IPS-15b (cell line): ENCODE measurements at regions not wholly inside any gene's neighbourhood (a gene's known extent, or its start where the extent isn't known, plus 50 kb on each side); places are given as distances from the start of the nearest gene placed in this dataset.

Source experiments
- H3K27me3 ChIP-seq: one replicate; pipeline ENCODE4 v1.6.1; 2013; ENCODE audit warnings: low read length; ENCODE audit not compliant: control insufficient read depth, insufficient read depth
- H3K36me3 ChIP-seq: one replicate; pipeline ENCODE4 v1.6.1; 2013; ENCODE audit warnings: low read length; ENCODE audit not compliant: control insufficient read depth, insufficient read depth
- H3K4me1 ChIP-seq: one replicate; pipeline ENCODE4 v1.6.1; 2013; ENCODE audit warnings: mild to moderate bottlenecking, low read length; ENCODE audit not compliant: control insufficient read depth, insufficient read depth
- H3K4me3 ChIP-seq: one replicate; pipeline ENCODE4 v1.5.1; 2013; ENCODE audit warnings: low read depth, low read length
- H3K9ac ChIP-seq: one replicate; pipeline ENCODE4 v1.6.1; 2013; ENCODE audit warnings: low read depth, mild to moderate bottlenecking, low read length
- H3K9me3 ChIP-seq: one replicate; pipeline ENCODE4 v1.6.1; 2013; ENCODE audit warnings: mild to moderate bottlenecking, low read length; ENCODE audit not compliant: control insufficient read depth, insufficient read depth

DNA sequence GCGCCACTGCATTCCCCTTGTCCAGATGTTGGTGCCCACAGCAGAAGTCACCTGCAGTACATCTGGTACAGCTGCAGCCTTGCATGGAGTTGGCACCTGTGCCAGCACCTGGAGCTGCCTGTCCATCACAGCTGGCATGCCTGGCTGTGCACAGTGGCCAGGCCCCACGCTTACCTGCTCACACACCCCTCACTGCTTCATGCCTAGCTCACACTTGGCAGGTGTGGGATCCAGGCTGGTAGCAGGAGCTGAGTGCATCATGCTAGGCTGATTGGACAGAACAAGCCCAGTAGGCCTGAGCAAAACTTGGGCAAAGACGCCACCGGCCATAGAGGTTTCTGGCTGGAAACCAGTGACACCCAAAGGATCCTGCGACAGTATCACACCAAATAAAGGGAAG is 402.8 kb downstream of the FOXG1 start:
- Histone ChIP-seq H3K9me3 (no peaks in the 10 kb centered on the region), H3K9ac (no peak overlapping the region), H3K36me3 (no peaks in the 10 kb centered on the region)

DNA sequence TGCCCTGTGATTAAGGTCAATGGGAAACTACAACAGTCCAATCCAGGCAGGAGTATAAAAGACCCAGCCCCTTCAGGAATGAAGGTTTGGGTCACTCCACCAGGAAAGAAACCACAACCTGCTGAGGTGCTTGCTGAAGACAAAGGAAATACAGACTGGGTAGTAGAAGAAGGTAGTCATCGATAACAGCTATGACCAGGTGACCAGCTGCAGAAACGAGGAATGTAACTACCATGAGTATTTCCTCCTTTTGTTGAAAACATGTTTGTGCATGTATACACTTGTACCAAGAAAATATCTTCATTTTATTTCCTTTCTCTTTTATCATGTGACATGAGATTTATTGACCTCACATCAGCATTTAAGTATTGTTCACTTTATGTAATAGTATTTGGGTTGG is 409.1 kb downstream of the FOXG1 start:
- H3K27me3 ChIP-seq, result no peaks in the 10 kb centered on the region
- no peak overlapping the region for H3K4me3 ChIP-seq
- H3K36me3 ChIP-seq, result no peaks in the 10 kb centered on the region
- H3K4me1 ChIP-seq, result no peaks in the 10 kb centered on the region
- no peak overlapping the region for H3K9ac ChIP-seq
- no peaks in the 10 kb centered on the region for H3K9me3 ChIP-seq

More for the DNA sequence above, 402.8 kb downstream of the FOXG1 start:
- no peak overlapping the region for H3K4me3 ChIP-seq
- no peaks in the 10 kb centered on the region for H3K4me1 ChIP-seq
- no peaks in the 10 kb centered on the region for H3K27me3 ChIP-seq

GRCh38 chr14:29176876-29177275 is 410.3 kb downstream of the FOXG1 start:
- no peak overlapping the region for H3K4me3 ChIP-seq
- H3K9ac ChIP-seq, result no peak overlapping the region
- no peaks in the 10 kb centered on the region for H3K27me3 ChIP-seq
- no peaks in the 10 kb centered on the region for H3K36me3 ChIP-seq
- H3K9me3 ChIP-seq, result no peaks in the 10 kb centered on the region
- no peaks in the 10 kb centered on the region for H3K4me1 ChIP-seq

- no peaks in the 10 kb centered on the region for H3K4me1 ChIP-seq
- no peak overlapping the region for H3K4me3 ChIP-seq
- H3K9ac ChIP-seq, result no peak overlapping the region
- H3K36me3 ChIP-seq, result no peaks in the 10 kb centered on the region
- no peaks in the 10 kb centered on the region for H3K9me3 ChIP-seq
- no peaks in the 10 kb centered on the region for H3K27me3 ChIP-seq
Measured at GRCh38 chr14:29178971-29179370, 412.4 kb downstream of the FOXG1 start.

DNA sequence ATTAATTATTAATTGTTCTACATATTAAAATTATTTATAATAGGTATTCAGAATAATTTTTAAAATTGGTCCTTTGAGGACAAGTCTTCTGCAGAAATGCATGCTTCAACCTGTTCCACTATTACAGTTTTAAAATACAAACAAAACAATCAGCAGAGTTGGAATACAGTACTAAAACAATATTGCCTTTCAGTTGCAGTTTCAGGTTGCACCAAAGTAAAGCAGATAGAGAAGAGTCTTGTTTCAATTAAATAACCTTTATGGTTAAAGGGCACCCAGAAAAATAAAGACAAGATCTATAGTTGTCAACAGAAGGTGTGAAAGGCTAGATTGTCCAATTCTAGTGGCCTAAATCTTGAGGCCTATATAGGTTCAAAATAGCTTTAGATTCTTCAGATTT is 424.5 kb downstream of the FOXG1 start:
- Histone ChIP-seq H3K9me3 (no peaks in the 10 kb centered on the region), H3K27me3 (no peaks in the 10 kb centered on the region), H3K4me1 (no peaks in the 10 kb centered on the region), H3K9ac (no peak overlapping the region), H3K4me3 (no peak overlapping the region), H3K36me3 (no peaks in the 10 kb centered on the region)

DNA sequence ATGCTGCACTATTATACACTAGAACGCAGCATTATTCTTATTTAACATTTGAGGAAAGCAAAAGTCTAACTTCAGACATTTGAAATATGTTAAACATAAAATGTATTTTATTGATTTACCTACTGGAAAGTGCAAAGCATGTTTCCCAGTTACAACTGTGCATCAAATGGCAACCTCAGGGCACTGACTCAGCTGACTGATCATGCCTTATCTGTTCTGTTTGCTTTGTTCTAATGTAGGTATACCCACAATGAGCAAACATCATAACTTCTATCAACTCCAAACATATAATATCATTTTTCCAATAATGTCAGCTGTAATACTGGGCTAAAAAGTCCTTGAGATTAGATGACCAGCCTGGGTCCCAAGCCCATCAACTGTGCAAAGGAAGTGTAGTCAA is 431.0 kb downstream of the FOXG1 start:
- H3K9me3 ChIP-seq, result no peaks in the 10 kb centered on the region
- H3K9ac ChIP-seq, result no peak overlapping the region
- H3K27me3 ChIP-seq, result no peaks in the 10 kb centered on the region

GRCh38 chr14:29205658-29206057 is 439.1 kb downstream of the FOXG1 start:
- no peak overlapping the region for H3K9ac ChIP-seq
- H3K27me3 ChIP-seq, result no peaks in the 10 kb centered on the region
- H3K4me3 ChIP-seq, result no peak overlapping the region
- no peaks in the 10 kb centered on the region for H3K9me3 ChIP-seq
- H3K4me1 ChIP-seq, result no peaks in the 10 kb centered on the region
- H3K36me3 ChIP-seq, result no peaks in the 10 kb centered on the region

More for the DNA sequence above, 431.0 kb downstream of the FOXG1 start:
- Histone ChIP-seq H3K4me3 (no peak overlapping the region), H3K4me1 (no peaks in the 10 kb centered on the region), H3K36me3 (no peaks in the 10 kb centered on the region)

GRCh38 chr14:29215853-29216252 is 449.3 kb downstream of the FOXG1 start:
- no peaks in the 10 kb centered on the region for H3K27me3 ChIP-seq
- no peaks in the 10 kb centered on the region for H3K4me1 ChIP-seq
- no peaks in the 10 kb centered on the region for H3K9me3 ChIP-seq
- H3K36me3 ChIP-seq, result no peaks in the 10 kb centered on the region
- no peak overlapping the region for H3K4me3 ChIP-seq
- no peak overlapping the region for H3K9ac ChIP-seq

DNA sequence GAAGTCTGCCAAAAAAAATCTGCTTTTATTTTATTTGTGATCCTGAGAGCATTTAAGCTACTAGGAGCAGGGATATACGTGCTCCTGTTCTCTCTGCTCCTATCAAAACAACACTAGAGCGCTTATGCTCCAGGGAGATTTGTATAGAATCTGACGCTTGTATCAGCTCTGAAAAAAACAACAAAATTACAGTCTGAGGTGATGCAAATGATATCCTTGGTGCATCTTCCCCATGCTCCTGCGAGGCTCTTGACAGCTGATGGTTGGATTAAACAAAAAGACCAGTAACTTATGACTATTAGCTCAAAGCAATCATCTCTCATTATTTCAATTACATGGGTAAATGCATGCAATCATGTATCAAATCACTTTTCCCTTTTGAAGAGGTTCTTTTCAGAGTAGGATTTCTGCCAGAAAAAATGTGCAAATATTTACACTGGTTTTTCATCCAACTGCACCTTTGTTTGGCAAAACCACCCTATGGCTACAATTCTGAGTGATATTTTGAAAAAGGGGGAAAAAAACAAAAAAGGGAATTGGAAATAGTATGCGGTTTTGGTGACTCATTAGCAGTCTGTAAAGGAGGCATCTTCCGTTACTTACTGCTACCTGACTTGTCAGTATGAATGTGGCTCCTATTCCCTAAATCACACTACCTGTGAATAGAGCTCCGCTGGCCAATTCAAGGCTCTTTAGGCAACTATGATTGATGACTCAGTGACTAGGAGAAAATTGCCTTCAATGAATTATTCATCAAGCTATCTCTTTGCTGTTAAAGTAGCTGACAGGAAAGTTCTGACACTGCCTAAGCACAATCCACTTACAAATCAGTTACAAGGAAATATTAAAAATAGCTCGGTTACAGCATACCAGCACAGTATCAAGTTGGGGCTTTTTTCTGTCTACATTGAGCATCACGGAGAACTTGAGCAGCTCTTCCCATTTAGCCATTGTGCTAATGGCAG is 450.0 kb downstream of the FOXG1 start:
- Histone ChIP-seq H3K4me1 (no peaks in the 10 kb centered on the region), H3K36me3 (no peaks in the 10 kb centered on the region), H3K9me3 (no peaks in the 10 kb centered on the region), H3K27me3 (no peaks in the 10 kb centered on the region), H3K4me3 (no peak overlapping the region), H3K9ac (no peak overlapping the region)

DNA sequence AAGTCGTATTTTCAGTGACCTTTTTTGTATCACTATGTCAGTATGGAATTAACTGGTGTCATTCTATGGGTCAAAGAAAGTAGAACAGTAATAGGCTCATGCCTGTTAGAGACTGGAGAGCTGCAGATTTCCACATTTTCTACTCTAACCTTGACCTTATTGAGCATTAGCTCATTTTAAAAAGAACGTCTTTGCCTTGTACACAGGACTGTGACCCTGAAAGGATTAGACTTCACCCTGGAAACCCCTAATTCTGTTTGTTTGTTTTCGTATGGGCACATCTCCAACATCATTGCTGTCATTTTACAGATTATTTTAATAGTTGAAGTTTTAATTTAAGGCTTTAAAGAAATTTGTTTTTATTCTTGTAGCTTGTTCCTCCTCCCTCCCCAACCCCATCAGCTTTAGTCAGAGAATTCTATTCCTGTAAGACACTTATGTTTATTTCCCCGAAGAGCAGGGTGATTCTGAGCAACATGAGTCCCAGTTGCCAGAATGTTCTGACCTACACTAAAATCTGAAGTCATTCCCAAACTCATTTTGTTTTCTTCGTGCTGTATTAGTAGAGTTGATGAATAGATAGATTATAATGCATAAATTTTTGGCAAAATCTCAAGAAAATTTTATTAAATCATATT is 451.3 kb downstream of the FOXG1 start:
- H3K4me1 ChIP-seq, result no peaks in the 10 kb centered on the region
- no peak overlapping the region for H3K4me3 ChIP-seq
- no peaks in the 10 kb centered on the region for H3K9me3 ChIP-seq
- H3K9ac ChIP-seq, result no peak overlapping the region
- H3K27me3 ChIP-seq, result no peaks in the 10 kb centered on the region
- no peaks in the 10 kb centered on the region for H3K36me3 ChIP-seq

GRCh38 chr14:29220072-29220471 is 453.5 kb downstream of the FOXG1 start:
- H3K36me3 ChIP-seq, result no peaks in the 10 kb centered on the region
- H3K4me3 ChIP-seq, result no peak overlapping the region
- H3K9me3 ChIP-seq, result no peaks in the 10 kb centered on the region
- no peaks in the 10 kb centered on the region for H3K27me3 ChIP-seq
- no peaks in the 10 kb centered on the region for H3K4me1 ChIP-seq
- no peak overlapping the region for H3K9ac ChIP-seq

DNA sequence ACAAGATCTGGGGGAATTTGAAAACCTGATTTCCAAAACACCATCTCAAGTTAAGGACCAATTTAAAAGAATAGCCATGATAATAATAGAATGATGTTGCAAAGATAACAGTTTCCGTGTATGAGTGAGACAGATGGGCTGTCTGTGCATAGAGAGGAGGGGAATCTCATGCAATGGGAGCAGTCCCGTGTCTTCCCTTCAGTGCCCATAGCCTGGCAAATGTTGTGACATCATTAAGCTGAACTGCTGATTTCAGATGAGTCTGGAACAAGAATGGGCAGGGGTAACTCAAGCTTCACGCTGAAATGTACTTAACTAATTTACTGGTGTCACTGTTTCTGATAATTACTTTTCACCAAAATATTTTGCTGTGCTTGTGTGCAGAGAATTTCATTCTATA is 454.0 kb downstream of the FOXG1 start:
- Histone ChIP-seq H3K4me1 (no peaks in the 10 kb centered on the region), H3K27me3 (no peaks in the 10 kb centered on the region), H3K36me3 (no peaks in the 10 kb centered on the region), H3K9me3 (no peaks in the 10 kb centered on the region), H3K9ac (no peak overlapping the region), H3K4me3 (no peak overlapping the region)
